HepG2 (cell line): ENCODE measurements at regions not wholly inside any gene's neighbourhood (a gene's known extent, or its start where the extent isn't known, plus 50 kb on each side); places are given as distances from the start of the nearest gene placed in this dataset.

ENCODE experiments used
- BRD4 ChIP-seq: sonication (generic); formaldehyde crosslinking; IDR thresholded peaks from 2 replicates; pipeline ENCODE4 v1.4.0; 2020; ENCODE audit warnings: missing genetic modification reagents
- CCAR2 ChIP-seq: fragments of 200-400 bp; formaldehyde crosslinking; optimal IDR thresholded peaks from 2 replicates; pipeline ENCODE3; 2018; ENCODE audit warnings: low read depth, mild to moderate bottlenecking, low read length, moderate library complexity
- HCFC1 ChIP-seq: fragments of 150-350 bp; IDR thresholded peaks from 2 replicates; pipeline ENCODE4 v1.6.1; 2014; ENCODE audit warnings: low read depth, low read length
- JUN ChIP-seq: sonication (generic); formaldehyde crosslinking; IDR thresholded peaks from 2 replicates; pipeline ENCODE4 v1.4.0; 2020; ENCODE audit warnings: mild to moderate bottlenecking, missing genetic modification reagents
- MYC ChIP-seq: sonication (generic); formaldehyde crosslinking; IDR thresholded peaks from 2 replicates; pipeline ENCODE4 v1.9.0; 2021; ENCODE audit warnings: missing genetic modification reagents, borderline replicate concordance
- TF ChIP-seq, protein P1 (sequence below): sonication (generic); formaldehyde crosslinking; IDR thresholded peaks from 2 replicates; pipeline ENCODE4 v1.5.1; 2020; ENCODE audit warnings: mild to moderate bottlenecking, missing genetic modification reagents, moderate library complexity

- TF ChIP-seq MYC (CRISPR knock-in tag), result no peak
- TF ChIP-seq HCFC1, result no peak
- TF ChIP-seq CCAR2, result no peak
- TF ChIP-seq, protein P1, sequence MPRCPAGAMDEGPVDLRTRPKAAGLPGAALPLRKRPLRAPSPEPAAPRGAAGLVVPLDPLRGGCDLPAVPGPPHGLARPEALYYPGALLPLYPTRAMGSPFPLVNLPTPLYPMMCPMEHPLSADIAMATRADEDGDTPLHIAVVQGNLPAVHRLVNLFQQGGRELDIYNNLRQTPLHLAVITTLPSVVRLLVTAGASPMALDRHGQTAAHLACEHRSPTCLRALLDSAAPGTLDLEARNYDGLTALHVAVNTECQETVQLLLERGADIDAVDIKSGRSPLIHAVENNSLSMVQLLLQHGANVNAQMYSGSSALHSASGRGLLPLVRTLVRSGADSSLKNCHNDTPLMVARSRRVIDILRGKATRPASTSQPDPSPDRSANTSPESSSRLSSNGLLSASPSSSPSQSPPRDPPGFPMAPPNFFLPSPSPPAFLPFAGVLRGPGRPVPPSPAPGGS, result no peak
- no peak for TF ChIP-seq JUN (CRISPR knock-in tag)
- no peak for TF ChIP-seq BRD4 (CRISPR knock-in tag)
Measured at GRCh38 chr5:136639616-136640015, 274.3 kb upstream of the TRPC7 start.
